GM23338 (cell line): ENCODE measurements at regions not wholly inside any gene's neighbourhood (a gene's known extent, or its start where the extent isn't known, plus 50 kb on each side); places are given as distances from the start of the nearest gene placed in this dataset.

Source experiments
- ATAC-seq: fragments of 200-7000 bp; cut with Tn5 transposase; 3 replicates; pipeline ENCODE4 v1.9.1; 2020
- DNase-seq: peaks from one replicate; pipeline ENCODE4 v3.0.0-alpha.2; 2015; ENCODE audit warnings: low spot score
- H2AFZ ChIP-seq: fragments of 200-600 bp; sonication (generic); 2 replicates; pipeline ENCODE4 v1.8.0; 2016; ENCODE audit warnings: antibody characterized with exemption, mild to moderate bottlenecking, moderate library complexity
- H3F3A ChIP-seq: fragments of 200-600 bp; sonication (generic); replicated peaks from 2 replicates; pipeline ENCODE4 v1.8.0; 2017; ENCODE audit warnings: antibody characterized with exemption, mixed run types, low read depth
- H3K27ac ChIP-seq: fragments of 200-600 bp; sonication (generic); 2 replicates; pipeline ENCODE4 v1.6.1; 2016; ENCODE audit warnings: low read depth
- H3K27me3 ChIP-seq: fragments of 200-600 bp; sonication (generic); 2 replicates; pipeline ENCODE4 v1.8.0; 2016; ENCODE audit warnings: mild to moderate bottlenecking, mixed run types, moderate library complexity; ENCODE audit not compliant: insufficient read depth
- H3K36me3 ChIP-seq: fragments of 200-600 bp; sonication (generic); 2 replicates; pipeline ENCODE4 v1.8.0; 2016; ENCODE audit warnings: mild to moderate bottlenecking; ENCODE audit not compliant: insufficient read depth
- H3K4me1 ChIP-seq: fragments of 200-600 bp; sonication (generic); 2 replicates; pipeline ENCODE4 v1.8.0; 2016; ENCODE audit warnings: mild to moderate bottlenecking, moderate library complexity; ENCODE audit not compliant: insufficient read depth
- H3K4me2 ChIP-seq: fragments of 200-600 bp; sonication (generic); 2 replicates; pipeline ENCODE4 v1.7.1; 2017; ENCODE audit warnings: mixed run types
- H3K4me3 ChIP-seq: fragments of 200-600 bp; sonication (generic); 2 replicates; pipeline ENCODE4 v1.6.1; 2016; ENCODE audit warnings: mixed run types
- H3K79me2 ChIP-seq: fragments of 200-600 bp; sonication (generic); replicated peaks from 2 replicates; pipeline ENCODE4 v1.8.0; 2017; ENCODE audit warnings: mild to moderate bottlenecking; ENCODE audit not compliant: insufficient read depth
- H3K9me2 ChIP-seq: fragments of 200-600 bp; sonication (generic); 2 replicates; pipeline ENCODE4 v1.8.0; 2017; ENCODE audit not compliant: insufficient read depth
- H4K20me1 ChIP-seq: fragments of 200-600 bp; sonication (generic); replicated peaks from 2 replicates; pipeline ENCODE4 v1.8.0; 2017; ENCODE audit warnings: mild to moderate bottlenecking; ENCODE audit not compliant: insufficient read depth
- H3K27ac Mint-ChIP-seq: 2 replicates; pipeline ENCODE4 v1.8.0; 2020; ENCODE audit warnings: inconsistent platforms, mild to moderate bottlenecking, moderate library complexity, mixed read lengths
- H3K27me3 Mint-ChIP-seq: 3 replicates; pipeline ENCODE4 v1.8.0; 2022; ENCODE audit warnings: low read depth, mild to moderate bottlenecking, moderate library complexity, mixed read lengths, inconsistent platforms; ENCODE audit not compliant: insufficient read depth, poor library complexity
- H3K36me3 Mint-ChIP-seq: 3 replicates; pipeline ENCODE4 v1.8.0; 2021; ENCODE audit warnings: low read depth, mild to moderate bottlenecking, inconsistent platforms, moderate library complexity, mixed read lengths
- H3K4me1 Mint-ChIP-seq: 3 replicates; pipeline ENCODE4 v1.8.0; 2020; ENCODE audit warnings: mild to moderate bottlenecking, inconsistent platforms, mixed read lengths
- H3K4me3 Mint-ChIP-seq: 3 replicates; pipeline ENCODE4 v1.8.0; 2021; ENCODE audit warnings: moderate library complexity, mild to moderate bottlenecking, inconsistent platforms, mixed read lengths
- H3K9me3 Mint-ChIP-seq: 3 replicates; pipeline ENCODE4 v1.8.0; 2020; ENCODE audit warnings: moderate library complexity, mild to moderate bottlenecking, inconsistent platforms, mixed read lengths
- CREB1 ChIP-seq: fragments of 250-450 bp; sonication (Bioruptor Pico); IDR thresholded peaks from 2 replicates; pipeline ENCODE4 v1.5.0; 2020; ENCODE audit warnings: low read depth, mild to moderate bottlenecking, moderate library complexity
- CTCF ChIP-seq, 2 experiments: fragments of 200-600 bp in 1 of 2; sonication (generic) in 1 of 2; conservative IDR thresholded peaks; 2 replicates each; pipeline versions ENCODE4 v1.5.1 to v1.6.1; 2016 to 2017; ENCODE audit warnings: antibody characterized with exemption in 2 of 2, low read depth in 2 of 2, mild to moderate bottlenecking in 2 of 2, moderate library complexity in 1 of 2
- ETS1 ChIP-seq: IDR thresholded peaks from 2 replicates; pipeline ENCODE4 v1.6.1; 2016; ENCODE audit warnings: antibody characterized with exemption
- EZH2 ChIP-seq: fragments of 200-600 bp; sonication (generic); IDR thresholded peaks from one replicate; pipeline ENCODE4 v1.8.0; 2017; ENCODE audit warnings: antibody characterized with exemption, mild to moderate bottlenecking, low read depth; ENCODE audit not compliant: unreplicated experiment
- EZH2phosphoT487 ChIP-seq: fragments of 200-600 bp; sonication (generic); IDR thresholded peaks from one replicate; pipeline ENCODE4 v1.8.1; 2018; ENCODE audit warnings: antibody characterized with exemption; ENCODE audit not compliant: unreplicated experiment
- JUNB ChIP-seq: IDR thresholded peaks from one replicate; pipeline ENCODE4 v1.6.1; 2016; ENCODE audit warnings: antibody characterized with exemption; ENCODE audit not compliant: unreplicated experiment
- NANOG ChIP-seq: IDR thresholded peaks from 2 replicates; pipeline ENCODE4 v1.6.1; 2016; ENCODE audit warnings: antibody characterized with exemption, borderline replicate concordance
- POLR2AphosphoS5 ChIP-seq: IDR thresholded peaks from 2 replicates; pipeline ENCODE4 v1.6.1; 2016; ENCODE audit warnings: antibody characterized with exemption, low read depth
- STAT1 ChIP-seq: IDR thresholded peaks from one replicate; pipeline ENCODE4 v1.6.1; 2016; ENCODE audit warnings: antibody characterized with exemption; ENCODE audit not compliant: unreplicated experiment
- ZNF114 ChIP-seq: fragments of 250-450 bp; sonication (Bioruptor Pico); IDR thresholded peaks from 2 replicates; pipeline ENCODE4 v1.5.0; 2020; ENCODE audit warnings: mild to moderate bottlenecking, moderate library complexity
- ZNF331 ChIP-seq: fragments of 250-450 bp; sonication (Bioruptor Pico); IDR thresholded peaks from 2 replicates; pipeline ENCODE4 v1.5.0; 2020; ENCODE audit warnings: low read depth, mild to moderate bottlenecking, moderate library complexity

DNA sequence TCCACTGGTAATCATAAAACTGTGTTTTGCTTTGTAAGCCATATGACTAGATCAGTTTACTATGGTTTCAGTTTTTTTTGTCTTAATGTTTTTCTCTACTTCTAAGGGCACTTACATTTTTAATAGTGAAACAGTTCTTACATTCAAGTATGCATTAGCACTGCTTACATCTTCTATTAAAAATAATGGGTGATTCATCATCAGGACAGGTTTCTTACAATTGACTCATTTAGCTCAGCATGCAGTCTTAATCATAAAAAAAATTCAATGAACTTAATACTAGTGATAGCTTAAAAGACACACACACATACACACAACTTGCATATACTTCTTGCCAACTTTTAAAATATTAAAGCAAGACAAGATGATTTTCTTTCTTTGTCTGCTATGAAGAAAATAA, 845.7 kb upstream of the USP15 start (continued):
- TF ChIP-seq CTCF (conservative IDR thresholded peaks at IDR 0.05; ENCODE audit: low read depth in 2 of 2) = no peak
- no peak for TF ChIP-seq ZNF331 (CRISPR knock-in tag)
- no peak for TF ChIP-seq NANOG
- TF ChIP-seq EZH2phosphoT487 = no peak
- TF ChIP-seq EZH2 = no peak
- TF ChIP-seq JUNB = no peak

DNA sequence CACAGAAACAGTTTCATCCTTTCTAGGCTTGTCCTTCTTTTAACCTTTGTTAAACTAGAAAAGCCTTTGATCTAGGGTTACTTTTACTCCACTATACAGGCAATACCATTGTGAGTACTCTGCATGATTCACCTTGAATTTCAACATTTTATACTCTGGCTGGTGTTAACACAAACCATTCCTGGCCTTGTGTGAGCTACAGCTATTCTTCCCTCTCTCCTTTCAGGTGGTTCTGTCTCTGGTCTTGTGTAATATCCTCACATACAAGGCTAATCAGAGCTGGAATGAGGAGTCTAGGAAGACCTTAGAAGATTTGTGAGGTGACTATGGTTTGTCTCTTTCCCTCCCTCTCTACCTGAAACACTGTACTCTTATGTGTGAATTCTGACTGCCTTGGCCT, 837.4 kb upstream of the USP15 start:
- Histone ChIP-seq H3K36me3 (no peaks in the 10 kb centered on the region), H4K20me1 (no peaks in the 10 kb centered on the region), H3K27me3 (no peaks in the 10 kb centered on the region), H3K9me2 (no peaks in the 10 kb centered on the region), H3K79me2 (no peaks in the 10 kb centered on the region), H3F3A (no peaks in the 10 kb centered on the region), H3K4me3 (no peak overlapping the region), H3K4me1 (no peaks in the 10 kb centered on the region), H3K4me2 (no peak overlapping the region), H3K27ac (no peak overlapping the region), H2AFZ (no peak overlapping the region)
- Mint-ChIP-seq H3K4me3 (no peak overlapping the region), H3K4me1 (no peaks in the 10 kb centered on the region), H3K27ac (no peak overlapping the region), H3K36me3 (peaks cover 12% of the 10 kb centered on the region), H3K9me3 (peaks cover 21% of the 10 kb centered on the region), H3K27me3 (no peaks in the 10 kb centered on the region)
- DNase-seq (no peak), ATAC-seq (no peak)
- TF ChIP-seq STAT1 (no peak), ETS1 (no peak), EZH2phosphoT487 (no peak), POLR2AphosphoS5 (no peak), CTCF (conservative IDR thresholded peaks at IDR 0.05; ENCODE audit: low read depth in 2 of 2) (no peak), JUNB (no peak), EZH2 (no peak)

DNA sequence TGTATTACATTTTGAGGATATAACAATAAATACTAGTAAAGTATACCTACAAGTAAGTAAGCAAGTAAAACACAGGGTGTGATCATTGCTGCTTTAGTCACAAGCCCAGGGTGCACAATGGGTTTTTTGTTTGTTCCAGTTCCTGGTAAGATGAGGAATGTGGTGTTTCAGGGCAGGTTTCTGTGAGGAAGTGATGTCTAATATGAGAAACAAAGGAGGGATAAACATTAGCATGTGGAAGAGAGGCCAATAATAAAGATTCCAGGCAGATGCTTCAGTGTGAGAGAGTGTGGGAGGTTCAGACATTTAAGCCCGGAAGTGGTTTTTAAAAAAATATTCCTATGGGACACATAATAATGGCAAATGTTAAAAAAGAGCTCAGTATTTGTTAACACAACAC, 808.1 kb upstream of the USP15 start:
- Histone ChIP-seq H3K4me1 (no peaks in the 10 kb centered on the region), H4K20me1 (no peaks in the 10 kb centered on the region), H3K79me2 (no peaks in the 10 kb centered on the region), H3K27me3 (no peaks in the 10 kb centered on the region), H3K36me3 (no peaks in the 10 kb centered on the region), H3K27ac (no peak overlapping the region), H3K9me2 (no peaks in the 10 kb centered on the region; the same call in 1 of the 2 replicates), H3K4me3 (no peak overlapping the region), H3K4me2 (no peak overlapping the region), H2AFZ (no peak overlapping the region), H3F3A (no peaks in the 10 kb centered on the region)
- no peaks in the 10 kb centered on the region for H3K9me3 Mint-ChIP-seq
- no peaks in the 10 kb centered on the region; the same call in 2 of the 3 replicates for H3K36me3 Mint-ChIP-seq
- H3K4me1 Mint-ChIP-seq = peaks cover 15% of the 10 kb centered on the region; the same call in 2 of the 3 replicates
- no peak overlapping the region for H3K4me3 Mint-ChIP-seq
- DNase-seq (no peak), ATAC-seq (no peak)
- no peaks in the 10 kb centered on the region for H3K27me3 Mint-ChIP-seq
- H3K27ac Mint-ChIP-seq = no peak overlapping the region
- TF ChIP-seq EZH2phosphoT487 (no peak), ZNF114 (CRISPR knock-in tag) (no peak), CREB1 (CRISPR knock-in tag) (no peak)
